ENCODE measurements at regions not wholly inside any gene's neighbourhood (a gene's known extent, or its start where the extent isn't known, plus 50 kb on each side); places are given as distances from the start of the nearest gene placed in this dataset.

DNA sequence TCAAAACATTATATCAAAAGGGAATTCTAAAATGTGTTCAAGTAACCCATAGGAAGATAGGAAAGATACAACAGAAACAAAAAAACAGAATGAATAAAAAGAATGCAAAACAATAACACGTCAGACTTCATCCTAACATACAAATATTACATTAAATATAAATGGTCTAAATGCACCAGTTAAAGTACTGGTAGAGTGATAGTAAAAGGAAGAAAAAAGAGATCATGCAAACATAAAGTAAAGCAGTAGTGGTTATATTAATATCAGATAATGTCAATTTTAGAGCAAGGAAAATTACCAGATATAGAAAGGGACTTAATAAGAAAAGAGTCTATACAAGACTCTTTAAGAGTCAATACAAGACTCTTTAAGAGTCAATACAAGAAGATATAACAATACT is 755.7 kb downstream of the MCTP2 start:
- TF ChIP-seq, protein P1, sequence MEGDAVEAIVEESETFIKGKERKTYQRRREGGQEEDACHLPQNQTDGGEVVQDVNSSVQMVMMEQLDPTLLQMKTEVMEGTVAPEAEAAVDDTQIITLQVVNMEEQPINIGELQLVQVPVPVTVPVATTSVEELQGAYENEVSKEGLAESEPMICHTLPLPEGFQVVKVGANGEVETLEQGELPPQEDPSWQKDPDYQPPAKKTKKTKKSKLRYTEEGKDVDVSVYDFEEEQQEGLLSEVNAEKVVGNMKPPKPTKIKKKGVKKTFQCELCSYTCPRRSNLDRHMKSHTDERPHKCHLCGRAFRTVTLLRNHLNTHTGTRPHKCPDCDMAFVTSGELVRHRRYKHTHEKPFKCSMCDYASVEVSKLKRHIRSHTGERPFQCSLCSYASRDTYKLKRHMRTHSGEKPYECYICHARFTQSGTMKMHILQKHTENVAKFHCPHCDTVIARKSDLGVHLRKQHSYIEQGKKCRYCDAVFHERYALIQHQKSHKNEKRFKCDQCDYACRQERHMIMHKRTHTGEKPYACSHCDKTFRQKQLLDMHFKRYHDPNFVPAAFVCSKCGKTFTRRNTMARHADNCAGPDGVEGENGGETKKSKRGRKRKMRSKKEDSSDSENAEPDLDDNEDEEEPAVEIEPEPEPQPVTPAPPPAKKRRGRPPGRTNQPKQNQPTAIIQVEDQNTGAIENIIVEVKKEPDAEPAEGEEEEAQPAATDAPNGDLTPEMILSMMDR (IDR thresholded peaks at IDR 0.05; ENCODE audit: low read depth, low read length, poor library complexity, severe bottlenecking) = no peak
- TF ChIP-seq EZH2phosphoT487 (IDR thresholded peaks at IDR 0.05; ENCODE audit: borderline replicate concordance, low read length) = no peak

Measured in DOHH2 (cell line).